ENCODE measurements at regions not wholly inside any gene's neighbourhood (a gene's known extent, or its start where the extent isn't known, plus 50 kb on each side); places are given as distances from the start of the nearest gene placed in this dataset.

GRCh38 chr20:60518022-60518421, 559.8 kb downstream of the CDH26 start:
- TF ChIP-seq CTCF (IDR thresholded peaks at IDR 0.05) (no peak), EZH2 (IDR thresholded peaks at IDR 0.05) (no peak)
